ENCODE measurements at regions not wholly inside any gene's neighbourhood (a gene's known extent, or its start where the extent isn't known, plus 50 kb on each side); places are given as distances from the start of the nearest gene placed in this dataset.

- TF ChIP-seq ZNF571 (tag by site-specific recombination; IDR thresholded peaks at IDR 0.05) (no peak), PRDM4 (tag by site-specific recombination; IDR thresholded peaks at IDR 0.05) (no peak), ZNF19 (tag by site-specific recombination; IDR thresholded peaks at IDR 0.05; ENCODE audit: low read depth) (no peak), CTCF (tag by site-specific recombination; IDR thresholded peaks at IDR 0.05) (no peak), ZNF114 (tag by site-specific recombination; IDR thresholded peaks at IDR 0.05) (no peak), ZSCAN18 (tag by site-specific recombination; IDR thresholded peaks at IDR 0.05) (no peak)
These were observed 229.2 kb downstream of the TUBA3C start for GRCh38 chr13:18952225-18953016.

Data from HEK293 (cell line).